ENCODE measurements at regions not wholly inside any gene's neighbourhood (a gene's known extent, or its start where the extent isn't known, plus 50 kb on each side); places are given as distances from the start of the nearest gene placed in this dataset.

DNA sequence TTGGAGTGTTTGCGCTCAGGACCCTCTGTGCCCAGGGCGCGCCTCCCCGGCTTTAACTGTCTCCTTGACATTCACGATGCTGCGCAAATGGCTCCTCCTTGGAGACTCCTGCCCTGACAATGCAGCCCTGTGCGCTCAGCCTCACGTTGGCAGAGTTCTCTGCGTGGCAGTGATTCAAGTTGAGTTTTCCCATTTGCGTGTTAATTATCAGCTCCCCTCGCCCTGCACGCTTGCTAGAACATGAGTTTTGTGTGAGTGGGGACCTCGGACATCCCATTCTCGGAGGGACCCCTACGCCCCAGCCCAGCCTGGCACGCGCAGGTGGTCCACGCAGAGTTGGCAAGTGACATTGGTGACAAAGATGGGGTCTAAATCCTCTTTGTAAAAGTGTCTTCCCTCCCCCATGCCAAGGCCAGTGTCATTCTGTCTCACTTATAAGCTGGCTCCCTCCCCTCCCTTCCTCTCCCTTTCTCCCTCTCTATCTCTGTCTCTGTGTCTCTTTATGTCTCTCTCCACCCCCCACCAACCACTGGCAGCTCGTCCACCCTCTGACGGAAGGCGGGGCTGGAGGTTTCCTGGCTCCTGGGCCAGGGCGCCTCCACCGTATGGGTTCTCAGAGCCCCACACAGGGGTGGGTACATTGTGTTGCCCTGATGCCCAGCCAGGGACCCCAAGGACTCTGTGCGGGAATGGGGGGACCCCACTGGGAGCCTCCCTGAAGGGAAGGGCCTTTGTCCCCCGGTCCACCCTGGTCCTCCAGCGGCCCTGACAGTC, 169.3 kb downstream of the OLFM1 start:
- no peaks in the 10 kb centered on the region for H3K9me3 ChIP-seq
- no peak overlapping the region for H3K27ac ChIP-seq
- intact Hi-C loops (cut with DNase I; ENCODE audit: low total_unique reads): no loop called here
- 89% methylated on average over 24 to 26 of the region's 26 CpGs for WGBS, 2 donors
- TF ChIP-seq, protein P1, sequence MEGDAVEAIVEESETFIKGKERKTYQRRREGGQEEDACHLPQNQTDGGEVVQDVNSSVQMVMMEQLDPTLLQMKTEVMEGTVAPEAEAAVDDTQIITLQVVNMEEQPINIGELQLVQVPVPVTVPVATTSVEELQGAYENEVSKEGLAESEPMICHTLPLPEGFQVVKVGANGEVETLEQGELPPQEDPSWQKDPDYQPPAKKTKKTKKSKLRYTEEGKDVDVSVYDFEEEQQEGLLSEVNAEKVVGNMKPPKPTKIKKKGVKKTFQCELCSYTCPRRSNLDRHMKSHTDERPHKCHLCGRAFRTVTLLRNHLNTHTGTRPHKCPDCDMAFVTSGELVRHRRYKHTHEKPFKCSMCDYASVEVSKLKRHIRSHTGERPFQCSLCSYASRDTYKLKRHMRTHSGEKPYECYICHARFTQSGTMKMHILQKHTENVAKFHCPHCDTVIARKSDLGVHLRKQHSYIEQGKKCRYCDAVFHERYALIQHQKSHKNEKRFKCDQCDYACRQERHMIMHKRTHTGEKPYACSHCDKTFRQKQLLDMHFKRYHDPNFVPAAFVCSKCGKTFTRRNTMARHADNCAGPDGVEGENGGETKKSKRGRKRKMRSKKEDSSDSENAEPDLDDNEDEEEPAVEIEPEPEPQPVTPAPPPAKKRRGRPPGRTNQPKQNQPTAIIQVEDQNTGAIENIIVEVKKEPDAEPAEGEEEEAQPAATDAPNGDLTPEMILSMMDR (IDR thresholded peaks at IDR 0.05): no peak
- no peak for TF ChIP-seq POLR2A (IDR thresholded peaks at IDR 0.05)
- H3K36me3 ChIP-seq (ENCODE audit: low read depth, missing control alignments): no peaks in the 10 kb centered on the region
- H3K4me1 ChIP-seq: no peaks in the 10 kb centered on the region
- no peak for DNase-seq
- no peak overlapping the region for H3K4me3 ChIP-seq
- H3K27me3 ChIP-seq: no peaks in the 10 kb centered on the region

GRCh38 chr9:135258461-135258860, 171.0 kb downstream of the OLFM1 start:
- H3K4me1 ChIP-seq: no peaks in the 10 kb centered on the region
- no peak overlapping the region for H3K27ac ChIP-seq
- DNase-seq: no peak
- WGBS, 2 donors: 92% methylated on average over 21 to 23 of the region's 23 CpGs
- H3K27me3 ChIP-seq: no peaks in the 10 kb centered on the region
- TF ChIP-seq, protein P1 (IDR thresholded peaks at IDR 0.05): no peak
- no peak for TF ChIP-seq POLR2A (IDR thresholded peaks at IDR 0.05)
- no peaks in the 10 kb centered on the region for H3K9me3 ChIP-seq
- intact Hi-C loops (cut with DNase I; ENCODE audit: low total_unique reads): no loop called here
- H3K4me3 ChIP-seq: no peak overlapping the region
- H3K36me3 ChIP-seq (ENCODE audit: low read depth, missing control alignments): no peaks in the 10 kb centered on the region

- no peak for DNase-seq
- no peaks in the 10 kb centered on the region for H3K36me3 ChIP-seq (ENCODE audit: low read depth, missing control alignments)
- H3K4me3 ChIP-seq: no peak overlapping the region
- H3K9me3 ChIP-seq: no peaks in the 10 kb centered on the region
- WGBS, 2 donors: 89 to 92% methylated on average over 16 to 19 of the region's 19 CpGs
- TF ChIP-seq, protein P1 (IDR thresholded peaks at IDR 0.05): no peak
- TF ChIP-seq POLR2A (IDR thresholded peaks at IDR 0.05): no peak
- no peaks in the 10 kb centered on the region for H3K27me3 ChIP-seq
- intact Hi-C loops (cut with DNase I; ENCODE audit: low total_unique reads): no loop called here
- H3K4me1 ChIP-seq: no peaks in the 10 kb centered on the region
- no peak overlapping the region for H3K27ac ChIP-seq
Observed at GRCh38 chr9:135259273-135259672, 171.8 kb downstream of the OLFM1 start.

- Histone ChIP-seq H3K27me3 (no peaks in the 10 kb centered on the region), H3K9me3 (no peaks in the 10 kb centered on the region), H3K27ac (no peak overlapping the region), H3K36me3 (ENCODE audit: low read depth, missing control alignments) (no peaks in the 10 kb centered on the region), H3K4me1 (no peaks in the 10 kb centered on the region), H3K4me3 (no peak overlapping the region)
- WGBS, 2 donors: 74 to 75% methylated on average over 33 to 35 of the region's 35 CpGs
- intact Hi-C loops (cut with DNase I; ENCODE audit: low total_unique reads): no loop called here
- TF ChIP-seq POLR2A (IDR thresholded peaks at IDR 0.05): no peak
- TF ChIP-seq, protein P1 (IDR thresholded peaks at IDR 0.05): no peak
- DNase-seq: no peak
Observed at GRCh38 chr9:135260221-135261180, 173.0 kb downstream of the OLFM1 start.
